ENCODE measurements at regions not wholly inside any gene's neighbourhood (a gene's known extent, or its start where the extent isn't known, plus 50 kb on each side); places are given as distances from the start of the nearest gene placed in this dataset.

GRCh38 chr2:13006426-13006825 is 289.7 kb downstream of the TRIB2 start:
- H3K9me3 ChIP-seq (ENCODE audit: control insufficient read depth, low read depth, low read length): no peaks in the 10 kb centered on the region
- no peaks in the 10 kb centered on the region for H3K4me1 ChIP-seq (ENCODE audit: control insufficient read depth, insufficient read depth, low read length)
- no peaks in the 10 kb centered on the region for H3K36me3 ChIP-seq (ENCODE audit: control insufficient read depth, insufficient read depth, low read length)
- H3K27me3 ChIP-seq (ENCODE audit: control insufficient read depth, insufficient read depth, low read length): no peaks in the 10 kb centered on the region
- peak overlapping the region; percentile 3 for H3K27ac ChIP-seq (ENCODE audit: low read length)
- 90% methylated on average over 2 of the region's 4 CpGs for WGBS (ENCODE audit: insufficient coverage, low lambda C conversion rate)
- no peak overlapping the region for H3K4me3 ChIP-seq (ENCODE audit: low read length)
- no peak for DNase-seq

DNA sequence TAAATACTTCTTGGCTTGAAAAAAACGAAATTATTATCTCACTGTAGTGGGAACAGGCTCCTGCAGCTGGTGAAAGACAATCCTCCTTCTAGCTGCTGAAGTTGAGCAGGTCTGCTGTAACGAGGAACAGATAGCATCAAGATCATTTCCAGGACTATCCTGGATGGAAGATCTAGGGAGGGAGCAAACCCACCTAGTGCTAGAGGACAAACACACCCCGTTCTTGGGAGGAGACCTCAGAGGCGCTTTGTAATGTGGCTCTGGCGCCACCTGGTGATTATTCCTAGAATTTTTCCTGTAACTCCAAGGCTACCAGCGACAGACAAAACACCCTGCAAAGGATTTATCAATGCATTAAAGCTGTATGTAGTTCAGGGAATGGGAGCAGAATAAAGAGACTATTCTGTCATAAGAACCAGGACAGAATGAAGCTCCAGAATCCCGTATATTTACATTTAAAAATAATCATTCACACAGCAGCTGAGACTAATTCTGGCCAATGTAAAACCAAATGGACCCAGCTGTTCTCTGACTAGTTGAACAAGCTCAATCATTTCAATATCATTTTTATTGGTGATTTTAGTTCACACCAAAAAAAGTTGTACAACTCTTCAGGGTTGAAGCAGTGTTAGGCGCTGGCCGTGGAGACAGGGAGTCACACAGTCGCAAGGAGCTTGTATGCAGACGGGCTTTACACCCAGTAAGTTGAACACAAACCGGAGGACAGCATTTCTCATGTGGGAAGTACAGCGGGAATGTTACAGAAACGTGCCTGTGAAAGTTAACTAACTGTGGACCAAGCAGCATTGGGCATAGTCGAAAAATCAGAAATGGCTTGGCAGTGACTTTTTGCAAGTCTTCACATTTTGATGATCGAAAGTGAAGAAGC is 290.3 kb downstream of the TRIB2 start:
- H3K27me3 ChIP-seq (ENCODE audit: control insufficient read depth, insufficient read depth, low read length): no peaks in the 10 kb centered on the region
- H3K9me3 ChIP-seq (ENCODE audit: control insufficient read depth, low read depth, low read length): no peaks in the 10 kb centered on the region
- H3K27ac ChIP-seq (ENCODE audit: low read length): no peak overlapping the region
- 50% methylated on average over 1 of the region's 16 CpGs for WGBS (ENCODE audit: insufficient coverage, low lambda C conversion rate)
- no peaks in the 10 kb centered on the region for H3K4me1 ChIP-seq (ENCODE audit: control insufficient read depth, insufficient read depth, low read length)
- H3K4me3 ChIP-seq (ENCODE audit: low read length): no peak overlapping the region
- no peaks in the 10 kb centered on the region for H3K36me3 ChIP-seq (ENCODE audit: control insufficient read depth, insufficient read depth, low read length)
- DNase-seq: peak; percentile 48 to 55

DNA sequence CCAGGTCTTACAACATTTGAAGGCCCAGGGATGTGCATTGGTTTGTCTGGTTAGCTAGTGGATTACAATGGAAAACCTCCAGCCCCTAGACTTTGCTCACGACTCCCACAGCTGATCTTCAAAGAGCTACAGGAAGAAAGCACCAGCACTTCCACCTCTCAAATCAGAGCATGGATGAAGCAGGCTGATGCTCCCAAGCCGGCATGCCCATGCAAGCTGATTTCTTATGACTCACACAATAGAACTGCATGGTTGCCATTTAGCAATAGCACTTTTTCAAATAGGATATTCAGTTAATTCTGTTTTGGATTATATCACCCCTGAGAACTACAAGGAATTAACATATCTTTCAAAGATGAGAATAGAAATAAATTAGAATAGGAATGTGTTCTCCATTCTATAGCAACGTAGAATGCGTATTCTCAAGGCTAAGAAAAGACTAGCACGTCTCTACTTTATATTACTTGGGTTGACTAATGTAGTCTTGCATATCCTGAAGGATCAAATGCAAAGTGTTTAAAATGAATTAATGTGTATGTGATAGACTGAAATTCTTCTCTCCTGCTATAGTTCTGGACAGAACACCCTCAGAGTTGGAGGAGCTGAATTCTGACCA is 292.4 kb downstream of the TRIB2 start:
- H3K9me3 ChIP-seq (ENCODE audit: control insufficient read depth, low read depth, low read length): no peaks in the 10 kb centered on the region
- no peak overlapping the region for H3K27ac ChIP-seq (ENCODE audit: low read length)
- DNase-seq: no peak
- no peaks in the 10 kb centered on the region for H3K4me1 ChIP-seq (ENCODE audit: control insufficient read depth, insufficient read depth, low read length)
- H3K27me3 ChIP-seq (ENCODE audit: control insufficient read depth, insufficient read depth, low read length): no peaks in the 10 kb centered on the region
- WGBS (ENCODE audit: insufficient coverage, low lambda C conversion rate): 100% methylated on average over 3 of the region's 5 CpGs
- H3K36me3 ChIP-seq (ENCODE audit: control insufficient read depth, insufficient read depth, low read length): no peaks in the 10 kb centered on the region
- H3K4me3 ChIP-seq (ENCODE audit: low read length): no peak overlapping the region

DNA sequence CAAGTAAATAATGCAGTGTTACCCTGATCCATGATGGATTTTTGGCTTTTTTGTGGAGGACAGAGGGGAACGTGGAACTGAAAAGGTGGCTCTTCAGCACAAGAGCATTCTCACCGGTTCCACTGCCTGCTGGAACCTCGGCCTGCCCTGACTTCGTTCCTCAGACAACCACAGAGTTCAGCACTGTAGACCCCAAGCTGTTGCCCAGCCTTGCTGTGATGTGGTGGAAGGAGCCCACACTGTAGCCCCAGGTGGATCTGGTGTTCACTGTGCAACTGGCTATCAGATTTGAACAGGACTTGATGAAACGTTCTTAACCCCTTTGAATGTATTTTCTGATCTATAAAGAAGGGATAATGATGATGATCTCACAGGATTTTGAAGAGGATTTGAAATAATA is 293.5 kb downstream of the TRIB2 start:
- Histone ChIP-seq H3K27me3 (ENCODE audit: control insufficient read depth, insufficient read depth, low read length) (no peaks in the 10 kb centered on the region), H3K27ac (ENCODE audit: low read length) (no peak overlapping the region), H3K36me3 (ENCODE audit: control insufficient read depth, insufficient read depth, low read length) (no peaks in the 10 kb centered on the region), H3K9me3 (ENCODE audit: control insufficient read depth, low read depth, low read length) (no peaks in the 10 kb centered on the region), H3K4me3 (ENCODE audit: low read length) (no peak overlapping the region), H3K4me1 (ENCODE audit: control insufficient read depth, insufficient read depth, low read length) (no peaks in the 10 kb centered on the region)
- no peak for DNase-seq
- WGBS (ENCODE audit: insufficient coverage, low lambda C conversion rate): 60% methylated on average over 1 of the region's 5 CpGs

DNA sequence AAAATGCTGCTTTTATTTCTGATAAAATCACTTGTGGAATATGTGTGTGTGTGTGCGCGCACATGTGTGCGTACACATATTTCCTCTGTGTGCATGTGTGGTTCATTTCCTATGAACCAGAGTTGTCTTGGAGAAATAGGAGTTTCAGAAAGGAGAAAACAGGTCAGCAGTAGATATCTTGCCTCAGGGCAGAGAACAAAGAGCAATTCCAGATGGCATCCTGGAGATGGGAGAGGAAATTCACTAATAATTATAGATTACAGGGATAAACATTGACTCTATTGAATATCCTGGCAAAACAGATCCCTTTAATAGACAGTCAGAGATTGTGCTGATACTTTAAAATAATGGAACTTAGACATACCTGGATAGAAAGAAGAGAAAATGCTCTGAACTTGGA is 298.0 kb downstream of the TRIB2 start:
- Histone ChIP-seq H3K4me1 (ENCODE audit: control insufficient read depth, insufficient read depth, low read length) (no peaks in the 10 kb centered on the region), H3K9me3 (ENCODE audit: control insufficient read depth, low read depth, low read length) (no peaks in the 10 kb centered on the region), H3K27me3 (ENCODE audit: control insufficient read depth, insufficient read depth, low read length) (no peaks in the 10 kb centered on the region), H3K36me3 (ENCODE audit: control insufficient read depth, insufficient read depth, low read length) (no peaks in the 10 kb centered on the region), H3K4me3 (ENCODE audit: low read length) (no peak overlapping the region), H3K27ac (ENCODE audit: low read length) (no peak overlapping the region)
- no peak for DNase-seq
- 100% methylated on average over 3 of the region's 3 CpGs for WGBS (ENCODE audit: insufficient coverage, low lambda C conversion rate)

DNA sequence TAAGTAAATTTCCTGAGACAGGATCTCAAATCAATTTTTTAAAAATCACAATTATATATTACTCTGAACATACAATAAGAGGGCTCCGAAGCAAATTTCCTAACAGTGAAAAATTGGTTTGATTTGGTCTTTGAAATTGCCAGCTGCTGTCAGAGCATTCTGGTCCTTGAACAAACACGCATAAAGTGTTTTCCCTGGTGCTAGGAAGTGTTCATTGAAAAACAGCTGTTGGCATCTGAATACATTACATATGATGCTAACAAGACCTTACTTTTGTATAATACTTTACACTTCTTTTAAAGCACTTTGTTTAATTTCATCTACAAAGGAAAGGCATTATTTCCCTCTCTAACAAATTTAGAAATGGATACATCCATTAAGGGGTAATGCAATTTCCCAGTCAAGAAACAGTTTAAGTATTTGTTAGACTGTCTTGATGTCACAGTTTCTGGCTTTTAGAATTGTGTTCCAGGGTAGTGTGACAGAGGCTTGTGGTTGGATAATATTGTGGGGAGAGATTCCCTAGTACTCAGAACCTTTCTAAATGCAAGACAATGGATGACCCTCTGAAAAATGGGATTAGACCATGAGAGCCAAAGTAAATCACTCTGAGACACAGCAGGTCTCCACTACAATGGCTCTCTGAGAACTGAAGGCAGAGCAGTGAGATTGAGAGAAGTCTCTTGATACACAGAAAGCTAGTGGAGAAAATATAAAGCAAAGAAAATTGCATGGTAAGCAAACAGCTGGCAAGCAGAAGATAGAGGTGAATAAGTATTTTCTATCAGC is 299.0 kb downstream of the TRIB2 start:
- H3K36me3 ChIP-seq (ENCODE audit: control insufficient read depth, insufficient read depth, low read length): no peaks in the 10 kb centered on the region
- H3K9me3 ChIP-seq (ENCODE audit: control insufficient read depth, low read depth, low read length): no peaks in the 10 kb centered on the region
- H3K27ac ChIP-seq (ENCODE audit: low read length): no peak overlapping the region
- no peak for DNase-seq
- no peaks in the 10 kb centered on the region for H3K27me3 ChIP-seq (ENCODE audit: control insufficient read depth, insufficient read depth, low read length)
- 83% methylated on average over 1 of the region's 2 CpGs for whole genome bisulfite sequencing (ENCODE audit: insufficient coverage, low lambda C conversion rate)
- H3K4me3 ChIP-seq (ENCODE audit: low read length): no peak overlapping the region
- H3K4me1 ChIP-seq (ENCODE audit: control insufficient read depth, insufficient read depth, low read length): no peaks in the 10 kb centered on the region

GRCh38 chr2:13018490-13018889 is 301.8 kb downstream of the TRIB2 start:
- no peaks in the 10 kb centered on the region for H3K27me3 ChIP-seq (ENCODE audit: control insufficient read depth, insufficient read depth, low read length)
- H3K27ac ChIP-seq (ENCODE audit: low read length): no peak overlapping the region
- no peaks in the 10 kb centered on the region for H3K9me3 ChIP-seq (ENCODE audit: control insufficient read depth, low read depth, low read length)
- no peaks in the 10 kb centered on the region for H3K4me1 ChIP-seq (ENCODE audit: control insufficient read depth, insufficient read depth, low read length)
- no CpG with 5 or more reads among the region's 2 CpGs for WGBS (ENCODE audit: insufficient coverage, low lambda C conversion rate)
- no peak overlapping the region for H3K4me3 ChIP-seq (ENCODE audit: low read length)
- no peaks in the 10 kb centered on the region for H3K36me3 ChIP-seq (ENCODE audit: control insufficient read depth, insufficient read depth, low read length)
- DNase-seq: no peak

- no peak for DNase-seq
- 100% methylated on average over 3 of the region's 3 CpGs for WGBS (ENCODE audit: insufficient coverage, low lambda C conversion rate)
- no peaks in the 10 kb centered on the region for H3K4me1 ChIP-seq (ENCODE audit: control insufficient read depth, insufficient read depth, low read length)
Observed at GRCh38 chr2:13019781-13020180, 303.0 kb downstream of the TRIB2 start.

GRCh38 chr2:13020469-13020868 is 303.7 kb downstream of the TRIB2 start:
- H3K9me3 ChIP-seq (ENCODE audit: control insufficient read depth, low read depth, low read length): no peaks in the 10 kb centered on the region
- no peak overlapping the region for H3K27ac ChIP-seq (ENCODE audit: low read length)
- H3K36me3 ChIP-seq (ENCODE audit: control insufficient read depth, insufficient read depth, low read length): no peaks in the 10 kb centered on the region
- no peaks in the 10 kb centered on the region for H3K4me1 ChIP-seq (ENCODE audit: control insufficient read depth, insufficient read depth, low read length)
- WGBS (ENCODE audit: insufficient coverage, low lambda C conversion rate): 33% methylated on average over 2 of the region's 3 CpGs
- no peak for DNase-seq
- H3K27me3 ChIP-seq (ENCODE audit: control insufficient read depth, insufficient read depth, low read length): no peaks in the 10 kb centered on the region
- H3K4me3 ChIP-seq (ENCODE audit: low read length): no peak overlapping the region

More at GRCh38 chr2:13019781-13020180, 303.0 kb downstream of the TRIB2 start:
- Histone ChIP-seq H3K9me3 (ENCODE audit: control insufficient read depth, low read depth, low read length) (no peaks in the 10 kb centered on the region), H3K4me3 (ENCODE audit: low read length) (no peak overlapping the region), H3K36me3 (ENCODE audit: control insufficient read depth, insufficient read depth, low read length) (no peaks in the 10 kb centered on the region), H3K27me3 (ENCODE audit: control insufficient read depth, insufficient read depth, low read length) (no peaks in the 10 kb centered on the region), H3K27ac (ENCODE audit: low read length) (no peak overlapping the region)

GRCh38 chr2:13021470-13021957 is 304.8 kb downstream of the TRIB2 start:
- WGBS (ENCODE audit: insufficient coverage, low lambda C conversion rate): 38% methylated on average over 1 of the region's 3 CpGs

More at GRCh38 chr2:13021470-13021957, 304.8 kb downstream of the TRIB2 start:
- no peaks in the 10 kb centered on the region for H3K4me1 ChIP-seq (ENCODE audit: control insufficient read depth, insufficient read depth, low read length)
- DNase-seq: peak in 1 of 2 donors; percentile 10
- H3K9me3 ChIP-seq (ENCODE audit: control insufficient read depth, low read depth, low read length): no peaks in the 10 kb centered on the region
- H3K36me3 ChIP-seq (ENCODE audit: control insufficient read depth, insufficient read depth, low read length): no peaks in the 10 kb centered on the region
- H3K27ac ChIP-seq (ENCODE audit: low read length): no peak overlapping the region
- no peak overlapping the region for H3K4me3 ChIP-seq (ENCODE audit: low read length)
- H3K27me3 ChIP-seq (ENCODE audit: control insufficient read depth, insufficient read depth, low read length): no peaks in the 10 kb centered on the region
